Fibroblast of lung (primary cell): ENCODE measurements at regions not wholly inside any gene's neighbourhood (a gene's known extent, or its start where the extent isn't known, plus 50 kb on each side); places are given as distances from the start of the nearest gene placed in this dataset.
"Not testable (repeated sequence)": the region's sequence is repeated elsewhere in the genome, so short reads cannot be mapped to it uniquely, and the experiment has no call there.

ENCODE experiments used
- DNase-seq, 2 donors: peaks; one replicate each; pipeline versions ENCODE4 v3.0.0 to v3.0.0-alpha.2; 2010; ENCODE audit warnings: low read depth in 2 of 2
- H2AFZ ChIP-seq: 2 replicates; pipeline ENCODE4 v1.5.1; 2012; ENCODE audit warnings: low read length, control low read depth, inconsistent platforms
- H3K27ac ChIP-seq: 2 replicates; pipeline ENCODE4 v1.5.1; 2011; ENCODE audit warnings: low read length, control low read depth; ENCODE audit not compliant: insufficient read depth
- H3K27me3 ChIP-seq: 2 replicates; pipeline ENCODE4 v1.5.1; 2011; ENCODE audit warnings: mild to moderate bottlenecking, low read length; ENCODE audit not compliant: control insufficient read depth, insufficient read depth
- H3K36me3 ChIP-seq: 2 replicates; pipeline ENCODE4 v1.5.1; 2011; ENCODE audit warnings: low read length; ENCODE audit not compliant: control insufficient read depth, insufficient read depth
- H3K4me1 ChIP-seq: 2 replicates; pipeline ENCODE4 v1.5.1; 2011; ENCODE audit warnings: low read length; ENCODE audit not compliant: control insufficient read depth, insufficient read depth; ENCODE audit errors: extremely low read depth
- H3K4me2 ChIP-seq: 2 replicates; pipeline ENCODE4 v1.5.1; 2011; ENCODE audit warnings: low read length, control low read depth; ENCODE audit not compliant: insufficient read depth; ENCODE audit errors: extremely low read depth
- H3K4me3 ChIP-seq, 4 experiments: fragments of 200-600 bp in 1 of 4; sonication (generic) in 1 of 4; replicated peaks in 1 of 4; 2 replicates each; pipeline ENCODE4 v1.5.1; 2011 to 2016; ENCODE audit warnings: low read length in 4 of 4, low read depth in 3 of 4, mild to moderate bottlenecking in 3 of 4, control low read depth in 2 of 4, inconsistent platforms in 1 of 4, mixed read lengths in 1 of 4; ENCODE audit not compliant: insufficient read depth in 1 of 4; ENCODE audit errors: control extremely low read depth in 1 of 4
- H3K79me2 ChIP-seq: 2 replicates; pipeline ENCODE4 v1.5.1; 2012; ENCODE audit warnings: mild to moderate bottlenecking, low read length, inconsistent platforms; ENCODE audit not compliant: control insufficient read depth, insufficient read depth
- H3K9ac ChIP-seq: 2 replicates; pipeline ENCODE4 v1.5.1; 2011; ENCODE audit warnings: mild to moderate bottlenecking, low read length, control low read depth; ENCODE audit not compliant: insufficient read depth
- H3K9me3 ChIP-seq: 2 replicates; pipeline ENCODE4 v1.5.1; 2012; ENCODE audit warnings: low read depth, low read length; ENCODE audit not compliant: control insufficient read depth, insufficient read depth
- H4K20me1 ChIP-seq: 2 replicates; pipeline ENCODE4 v1.5.1; 2011; ENCODE audit warnings: low read length; ENCODE audit not compliant: control insufficient read depth, insufficient read depth; ENCODE audit errors: extremely low read depth
- CTCF ChIP-seq, 2 donors: IDR thresholded peaks in 1 of 2; conservative IDR thresholded peaks in 1 of 2; 1 replicate in 1 of 2; 2 replicates in 1 of 2; pipeline ENCODE4 v1.5.1; 2011 to 2012; ENCODE audit warnings: low read length in 2 of 2, control low read depth in 1 of 2, inconsistent platforms in 1 of 2, low read depth in 1 of 2, mild to moderate bottlenecking in 1 of 2
- EZH2 ChIP-seq: IDR thresholded peaks from 2 replicates; pipeline ENCODE4 v1.5.1; 2012; ENCODE audit warnings: low read length, control low read depth, mild to moderate bottlenecking; ENCODE audit errors: missing control alignments

DNA sequence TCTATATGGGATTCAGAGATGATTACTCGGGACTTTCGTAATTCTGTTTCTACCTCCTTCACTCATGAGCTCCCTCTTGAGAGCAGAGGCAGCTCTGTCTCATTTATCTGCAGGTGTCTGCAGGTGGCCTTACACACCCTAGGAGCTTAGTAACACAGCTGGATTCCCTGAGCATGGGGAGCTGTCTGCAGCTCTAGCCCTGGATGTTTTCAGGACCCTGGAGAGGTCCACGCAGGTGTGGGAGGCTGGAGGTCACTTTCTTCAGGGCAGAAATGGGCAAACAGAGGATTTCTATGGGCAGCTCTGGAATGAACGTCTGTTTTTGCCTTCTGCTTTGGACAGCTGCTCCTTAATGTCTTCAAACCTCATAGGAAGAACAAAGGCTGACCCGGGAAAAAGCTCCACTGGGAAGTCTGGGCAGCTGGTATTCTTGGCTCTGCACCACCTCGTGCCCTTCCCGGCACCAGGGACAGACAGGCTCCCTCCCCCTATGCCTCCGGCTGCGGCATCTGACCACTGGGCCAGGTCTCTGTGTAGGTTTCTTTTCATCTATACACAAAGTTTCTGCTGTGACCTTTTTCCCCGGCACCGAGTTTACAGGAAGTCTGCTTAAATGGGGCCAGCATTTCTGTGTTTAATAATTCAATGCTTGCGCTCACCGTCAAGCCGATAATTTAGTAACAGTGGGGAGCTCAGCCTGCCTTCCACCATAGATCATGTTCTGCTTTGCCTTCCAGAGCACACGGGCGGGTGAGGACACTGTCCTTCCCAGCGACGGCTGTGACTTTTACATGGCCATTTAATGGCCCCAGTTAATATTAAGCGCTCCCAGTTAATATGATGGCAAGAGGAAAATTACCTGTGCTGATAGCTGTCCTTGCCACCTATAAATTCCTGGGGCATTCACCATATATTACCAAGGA, 320.2 kb upstream of the SFSWAP start:
- H3K4me2 ChIP-seq: no peak overlapping the region
- no peak overlapping the region for H2AFZ ChIP-seq
- TF ChIP-seq EZH2 (no peak), CTCF (conservative IDR thresholded peaks at IDR 0.05 in 1 of 2, IDR thresholded peaks at IDR 0.05 in 1 of 2; ENCODE audit: low read depth in 1 of 2, low read length in 2 of 2) (no peak)
- no peak for DNase-seq
- H3K9ac ChIP-seq: no peak overlapping the region
- H3K4me3 ChIP-seq: no peak overlapping the region
- no peak overlapping the region for H3K27ac ChIP-seq
- H3K79me2 ChIP-seq: no peaks in the 10 kb centered on the region
- H3K27me3 ChIP-seq: no peaks in the 10 kb centered on the region
- H4K20me1 ChIP-seq: no peaks in the 10 kb centered on the region
- no peaks in the 10 kb centered on the region for H3K9me3 ChIP-seq
- no peaks in the 10 kb centered on the region for H3K36me3 ChIP-seq
- H3K4me1 ChIP-seq: no peaks in the 10 kb centered on the region

GRCh38 chr12:131391399-131391798, 319.5 kb upstream of the SFSWAP start:
- Histone ChIP-seq H3K27me3 (no peaks in the 10 kb centered on the region), H3K36me3 (no peaks in the 10 kb centered on the region), H3K4me1 (no peaks in the 10 kb centered on the region), H3K4me2 (no peak overlapping the region), H3K27ac (no peak overlapping the region), H3K9me3 (peaks cover 2% of the 10 kb centered on the region), H3K9ac (no peak overlapping the region), H2AFZ (no peak overlapping the region), H4K20me1 (no peaks in the 10 kb centered on the region), H3K79me2 (no peaks in the 10 kb centered on the region), H3K4me3 (no peak overlapping the region)
- no peak for TF ChIP-seq CTCF (conservative IDR thresholded peaks at IDR 0.05 in 1 of 2, IDR thresholded peaks at IDR 0.05 in 1 of 2; ENCODE audit: low read depth in 1 of 2, low read length in 2 of 2)
- no peak for TF ChIP-seq EZH2
- DNase-seq: no peak

GRCh38 chr12:131394752-131395151, 316.1 kb upstream of the SFSWAP start:
- not testable (repeated sequence) for H3K4me1 ChIP-seq, H3K4me3 ChIP-seq, H3K27me3 ChIP-seq, H4K20me1 ChIP-seq, H3K9ac ChIP-seq, H3K27ac ChIP-seq, H3K9me3 ChIP-seq, H3K36me3 ChIP-seq, H2AFZ ChIP-seq, H3K4me2 ChIP-seq, DNase-seq, H3K79me2 ChIP-seq

GRCh38 chr12:131395209-131395684, 315.6 kb upstream of the SFSWAP start:
- H3K4me3 ChIP-seq, H3K9ac ChIP-seq, H3K4me1 ChIP-seq, H3K27me3 ChIP-seq, H3K27ac ChIP-seq, H2AFZ ChIP-seq, H3K79me2 ChIP-seq, H3K9me3 ChIP-seq, DNase-seq, H4K20me1 ChIP-seq, H3K36me3 ChIP-seq, H3K4me2 ChIP-seq: not testable (repeated sequence)
